ENCODE measurements at regions not wholly inside any gene's neighbourhood (a gene's known extent, or its start where the extent isn't known, plus 50 kb on each side); places are given as distances from the start of the nearest gene placed in this dataset.

DNA sequence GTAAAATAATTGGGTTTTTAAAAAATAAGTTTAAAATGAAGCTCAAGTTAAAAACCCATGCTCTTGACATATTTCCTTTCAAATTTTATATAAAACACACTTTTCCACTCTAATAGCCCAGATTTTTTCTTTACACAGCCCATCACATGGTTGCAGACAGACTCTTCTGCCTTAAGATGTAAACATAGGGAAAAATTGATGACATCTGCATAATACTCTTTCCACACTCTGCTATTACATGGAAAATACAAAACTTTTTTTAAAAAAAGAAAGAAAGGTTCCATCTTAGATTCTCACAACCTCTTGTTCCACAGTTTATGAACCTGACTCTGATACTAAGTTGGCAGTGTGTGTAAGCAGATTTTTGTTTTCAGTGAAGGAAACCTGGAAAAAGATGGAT is 120.8 kb upstream of the ZNF648 start:
- ATAC-seq (ENCODE audit: insufficient read depth, low FRiP score) (no peak), DNase-seq (no peak)
- H3K9ac ChIP-seq (ENCODE audit: insufficient read depth in 1 of 2, low read length in 2 of 2), result no peak overlapping the region
- no peak for TF ChIP-seq CTCF (IDR thresholded peaks at IDR 0.05; ENCODE audit: control extremely low read depth, extremely low read depth)
- H3K4me3 ChIP-seq, result no peak overlapping the region
- H3K9me3 ChIP-seq (ENCODE audit: control insufficient read depth in 4 of 4, insufficient read depth in 3 of 4, low read length in 3 of 4), result no peaks in the 10 kb centered on the region
- H3K27ac ChIP-seq (ENCODE audit: low read depth in 1 of 2, low read length in 1 of 2), result no peak overlapping the region
- H3K36me3 ChIP-seq (ENCODE audit: control insufficient read depth in 4 of 4, insufficient read depth in 4 of 4, low read length in 4 of 4), result no peaks in the 10 kb centered on the region
- H3K27me3 ChIP-seq (ENCODE audit: control insufficient read depth in 3 of 3, insufficient read depth in 3 of 3, low read length in 2 of 3), result no peaks in the 10 kb centered on the region
- peaks cover 0 to 4% (median 0%) of the 10 kb centered on the region in 5 donors for H3K4me1 ChIP-seq (ENCODE audit: control insufficient read depth in 5 of 5, insufficient read depth in 5 of 5, low read length in 5 of 5)

DNA sequence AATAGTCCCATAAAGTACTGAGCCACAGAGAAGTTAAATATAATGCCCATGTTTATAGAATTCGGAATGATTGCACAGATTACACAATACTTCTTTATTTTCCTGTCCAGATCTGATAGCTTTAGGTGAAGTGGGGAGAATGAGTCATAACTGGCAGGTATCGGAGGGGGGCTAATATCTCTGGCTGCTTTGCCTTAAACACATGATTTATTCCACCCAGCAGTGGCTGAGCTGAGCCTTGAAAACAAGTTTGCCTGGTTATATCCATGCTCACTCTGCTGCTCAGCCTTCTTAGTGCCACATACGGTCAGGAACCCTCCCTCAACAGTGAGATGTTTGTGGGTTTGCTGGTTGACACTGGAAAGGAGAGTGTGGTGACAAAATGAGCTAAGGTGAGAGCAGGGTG is 119.7 kb upstream of the ZNF648 start:
- H3K27ac ChIP-seq (ENCODE audit: low read depth in 1 of 2, low read length in 1 of 2), result peak overlapping the region in 1 of 2 donors; percentile 13
- H3K9me3 ChIP-seq (ENCODE audit: control insufficient read depth in 4 of 4, insufficient read depth in 3 of 4, low read length in 3 of 4), result no peaks in the 10 kb centered on the region
- ATAC-seq (ENCODE audit: insufficient read depth, low FRiP score), result peak; percentile 69
- no peaks in the 10 kb centered on the region for H3K36me3 ChIP-seq (ENCODE audit: control insufficient read depth in 4 of 4, insufficient read depth in 4 of 4, low read length in 4 of 4)
- TF ChIP-seq CTCF (IDR thresholded peaks at IDR 0.05; ENCODE audit: control extremely low read depth, extremely low read depth), result no peak
- no peaks in the 10 kb centered on the region for H3K27me3 ChIP-seq (ENCODE audit: control insufficient read depth in 3 of 3, insufficient read depth in 3 of 3, low read length in 2 of 3)
- WGBS, 2 donors, result 48 to 59% methylated on average over 3 of the region's 3 CpGs
- H3K4me3 ChIP-seq, result no peak overlapping the region
- DNase-seq, result peak in 2 of 3 donors; percentile 30 to 64
- H3K4me1 ChIP-seq (ENCODE audit: control insufficient read depth in 5 of 5, insufficient read depth in 5 of 5, low read length in 5 of 5), result peaks cover 0 to 4% (median 0%) of the 10 kb centered on the region in 5 donors
- no peak overlapping the region for H3K9ac ChIP-seq (ENCODE audit: insufficient read depth in 1 of 2, low read length in 2 of 2)

DNA sequence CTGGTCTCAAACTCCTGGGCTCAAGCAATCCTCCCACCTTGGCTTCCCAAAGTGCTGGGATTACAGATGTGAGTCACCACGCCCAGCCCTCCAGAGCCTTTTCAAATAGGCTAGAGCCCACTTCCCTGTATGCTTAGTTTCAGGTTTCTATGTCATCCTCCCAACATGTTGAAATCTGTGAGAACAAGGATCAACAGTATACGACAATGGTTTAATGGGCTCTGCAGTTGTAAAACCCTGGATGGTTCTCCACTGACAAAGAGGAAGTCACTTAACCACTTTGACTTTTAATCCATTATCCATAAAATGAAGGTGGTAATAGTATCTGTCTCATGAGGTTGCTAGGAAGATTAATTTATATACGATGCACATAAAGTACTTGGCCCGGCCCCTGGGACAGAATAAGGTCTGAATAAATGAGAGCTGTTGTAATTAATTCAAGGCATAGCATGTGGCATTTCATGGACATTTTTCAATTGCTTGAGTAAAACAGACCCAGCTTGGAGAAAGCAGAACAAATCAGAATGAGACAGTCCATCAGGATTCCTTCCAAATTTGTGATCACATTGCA is 113.9 kb upstream of the ZNF648 start:
- no peak overlapping the region for H3K27ac ChIP-seq (ENCODE audit: low read depth in 1 of 2, low read length in 1 of 2)
- no peaks in the 10 kb centered on the region for H3K9me3 ChIP-seq (ENCODE audit: control insufficient read depth in 4 of 4, insufficient read depth in 3 of 4, low read length in 3 of 4)
- H3K4me1 ChIP-seq (ENCODE audit: control insufficient read depth in 5 of 5, insufficient read depth in 5 of 5, low read length in 5 of 5), result peaks cover 0 to 6% (median 4%) of the 10 kb centered on the region in 5 donors
- 65 to 76% methylated on average over 4 of the region's 4 CpGs for WGBS, 2 donors
- H3K27me3 ChIP-seq (ENCODE audit: control insufficient read depth in 3 of 3, insufficient read depth in 3 of 3, low read length in 2 of 3), result no peaks in the 10 kb centered on the region
- H3K4me3 ChIP-seq, result no peak overlapping the region
- H3K36me3 ChIP-seq (ENCODE audit: control insufficient read depth in 4 of 4, insufficient read depth in 4 of 4, low read length in 4 of 4), result no peaks in the 10 kb centered on the region
- TF ChIP-seq CTCF (IDR thresholded peaks at IDR 0.05; ENCODE audit: control extremely low read depth, extremely low read depth), result no peak
- no peak overlapping the region for H3K9ac ChIP-seq (ENCODE audit: insufficient read depth in 1 of 2, low read length in 2 of 2)
- ATAC-seq (ENCODE audit: insufficient read depth, low FRiP score) (peak; percentile 29), DNase-seq (peak in 1 of 3 donors; percentile 16)

DNA sequence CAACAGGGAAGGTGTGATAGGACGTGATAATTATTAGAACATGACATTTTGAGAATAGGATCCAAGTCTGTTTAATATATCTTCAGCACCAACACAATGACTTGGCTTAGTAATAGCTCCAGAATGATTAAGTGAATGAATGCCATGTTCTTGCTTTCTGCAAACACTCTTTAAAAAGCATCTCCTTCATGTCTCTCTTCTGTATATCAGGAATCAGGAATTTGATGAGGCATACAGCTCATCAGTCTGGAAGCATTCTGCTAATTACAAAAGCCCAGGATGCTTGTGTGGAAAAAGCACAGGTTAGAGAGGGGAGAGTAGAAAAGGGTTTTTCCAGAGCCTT is 113.0 kb upstream of the ZNF648 start:
- Histone ChIP-seq H3K9me3 (ENCODE audit: control insufficient read depth in 4 of 4, insufficient read depth in 3 of 4, low read length in 3 of 4) (no peaks in the 10 kb centered on the region), H3K9ac (ENCODE audit: insufficient read depth in 1 of 2, low read length in 2 of 2) (no peak overlapping the region), H3K4me1 (ENCODE audit: control insufficient read depth in 5 of 5, insufficient read depth in 5 of 5, low read length in 5 of 5) (peaks cover 0 to 6% (median 4%) of the 10 kb centered on the region in 5 donors), H3K27ac (ENCODE audit: low read depth in 1 of 2, low read length in 1 of 2) (peak overlapping the region in 1 of 2 donors; percentile 64), H3K36me3 (ENCODE audit: control insufficient read depth in 4 of 4, insufficient read depth in 4 of 4, low read length in 4 of 4) (no peaks in the 10 kb centered on the region), H3K4me3 (no peak overlapping the region), H3K27me3 (ENCODE audit: control insufficient read depth in 3 of 3, insufficient read depth in 3 of 3, low read length in 2 of 3) (no peaks in the 10 kb centered on the region)
- DNase-seq (no peak), ATAC-seq (ENCODE audit: insufficient read depth, low FRiP score) (no peak)
- WGBS, 2 donors, result 55 to 79% methylated on average over 1 of the region's 1 CpG
- TF ChIP-seq CTCF (IDR thresholded peaks at IDR 0.05; ENCODE audit: control extremely low read depth, extremely low read depth), result no peak

Measured in lung (tissue), 11 donors.